Ovary (tissue), 3 donors: ENCODE measurements at regions not wholly inside any gene's neighbourhood (a gene's known extent, or its start where the extent isn't known, plus 50 kb on each side); places are given as distances from the start of the nearest gene placed in this dataset.

Source experiments
- CTCF ChIP-seq, 3 donors: fragments of 450-650 bp in 2 of 3; fragments of 200-600 bp in 1 of 3; IDR thresholded peaks; one replicate each; pipeline versions ENCODE4 v1.5.1 to v1.8.0; 2016 to 2022; ENCODE audit warnings: antibody characterized with exemption in 3 of 3, mild to moderate bottlenecking in 1 of 3
- EP300 ChIP-seq: sonication (generic); formaldehyde crosslinking; IDR thresholded peaks from one replicate; pipeline ENCODE4 v1.6.1; 2017; ENCODE audit warnings: antibody characterized with exemption
- POLR2A ChIP-seq: fragments of 450-650 bp; IDR thresholded peaks from one replicate; pipeline ENCODE4 v1.6.1; 2017; ENCODE audit warnings: antibody characterized with exemption, mild to moderate bottlenecking, moderate library complexity
- donor health status: DM: no; HTN: no; CAD: no.

- TF ChIP-seq CTCF (IDR thresholded peaks at IDR 0.05), result no peak
- TF ChIP-seq POLR2A, result no peak
- no peak for TF ChIP-seq EP300
Measured at GRCh38 chr15:37261685-37262084, 161.3 kb upstream of the MEIS2 start.
